ENCODE measurements at regions not wholly inside any gene's neighbourhood (a gene's known extent, or its start where the extent isn't known, plus 50 kb on each side); places are given as distances from the start of the nearest gene placed in this dataset. TPM values are rescaled to one million over a fixed set of nuclear protein-coding genes. Genes with fewer than 3 reads are reported as not detected.

Small RNA genes lying in the stretch of these regions (small RNA-seq; reads per million reads assigned to genes)
- gene RN7SKP19 (not detected), gene RNA5SP50 (not detected), gene RNU4ATAC8P (not detected), gene RNU6-1246P (not detected)

Data from HT1080 (cell line).